HL-60 (cell line): ENCODE measurements at regions not wholly inside any gene's neighbourhood (a gene's known extent, or its start where the extent isn't known, plus 50 kb on each side); places are given as distances from the start of the nearest gene placed in this dataset.

Experiments
- DNase-seq, 2 experiments: peaks; one replicate each; pipeline ENCODE4 v3.0.0-alpha.2; 2010 to 2020; ENCODE audit warnings: low read depth in 1 of 2, low spot score in 1 of 2
- H3K27ac ChIP-seq: fragments of 250-450 bp; sonication (Bioruptor Pico); replicated peaks from 2 replicates; pipeline ENCODE4 v1.5.1; 2020; ENCODE audit warnings: mild to moderate bottlenecking, moderate library complexity
- H3K27me3 ChIP-seq: fragments of 250-450 bp; sonication (Bioruptor Pico); 2 replicates; pipeline ENCODE4 v1.5.1; 2021; ENCODE audit warnings: mild to moderate bottlenecking, moderate library complexity; ENCODE audit not compliant: insufficient read depth, poor library complexity, severe bottlenecking
- H3K4me3 ChIP-seq: replicated peaks from 2 replicates; pipeline ENCODE4 v1.5.1; 2011; ENCODE audit warnings: mild to moderate bottlenecking, control low read depth, low read length; ENCODE audit not compliant: insufficient read depth
- GABPA ChIP-seq: IDR thresholded peaks from 2 replicates; pipeline ENCODE4 v1.6.1; 2012; ENCODE audit warnings: low read depth
- POLR2AphosphoS5 ChIP-seq: IDR thresholded peaks from 2 replicates; pipeline ENCODE4 v1.6.1; 2012; ENCODE audit warnings: low read depth
- REST ChIP-seq: IDR thresholded peaks from 2 replicates; pipeline ENCODE4 v1.6.1; 2012; ENCODE audit warnings: low read depth; ENCODE audit not compliant: insufficient replicate concordance
- SPI1 ChIP-seq: IDR thresholded peaks from 2 replicates; pipeline ENCODE4 v1.6.1; 2012; ENCODE audit warnings: low read depth, mild to moderate bottlenecking, borderline replicate concordance
- TF ChIP-seq, protein P1 (sequence below): IDR thresholded peaks from one replicate; pipeline ENCODE4 v1.5.1; 2011; ENCODE audit warnings: low read length, control low read depth, inconsistent platforms; ENCODE audit not compliant: insufficient read depth

- no peaks in the 10 kb centered on the region for H3K27me3 ChIP-seq
- DNase-seq, result no peak
- TF ChIP-seq GABPA, result no peak
- TF ChIP-seq POLR2AphosphoS5, result no peak
- TF ChIP-seq REST, result no peak
- TF ChIP-seq SPI1, result no peak
- TF ChIP-seq, protein P1, sequence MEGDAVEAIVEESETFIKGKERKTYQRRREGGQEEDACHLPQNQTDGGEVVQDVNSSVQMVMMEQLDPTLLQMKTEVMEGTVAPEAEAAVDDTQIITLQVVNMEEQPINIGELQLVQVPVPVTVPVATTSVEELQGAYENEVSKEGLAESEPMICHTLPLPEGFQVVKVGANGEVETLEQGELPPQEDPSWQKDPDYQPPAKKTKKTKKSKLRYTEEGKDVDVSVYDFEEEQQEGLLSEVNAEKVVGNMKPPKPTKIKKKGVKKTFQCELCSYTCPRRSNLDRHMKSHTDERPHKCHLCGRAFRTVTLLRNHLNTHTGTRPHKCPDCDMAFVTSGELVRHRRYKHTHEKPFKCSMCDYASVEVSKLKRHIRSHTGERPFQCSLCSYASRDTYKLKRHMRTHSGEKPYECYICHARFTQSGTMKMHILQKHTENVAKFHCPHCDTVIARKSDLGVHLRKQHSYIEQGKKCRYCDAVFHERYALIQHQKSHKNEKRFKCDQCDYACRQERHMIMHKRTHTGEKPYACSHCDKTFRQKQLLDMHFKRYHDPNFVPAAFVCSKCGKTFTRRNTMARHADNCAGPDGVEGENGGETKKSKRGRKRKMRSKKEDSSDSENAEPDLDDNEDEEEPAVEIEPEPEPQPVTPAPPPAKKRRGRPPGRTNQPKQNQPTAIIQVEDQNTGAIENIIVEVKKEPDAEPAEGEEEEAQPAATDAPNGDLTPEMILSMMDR, result no peak
- H3K4me3 ChIP-seq, result no peak overlapping the region
- H3K27ac ChIP-seq, result no peak overlapping the region
These were observed 754.3 kb upstream of the GRAMD2B start for GRCh38 chr5:125668884-125669283.

GRCh38 chr5:125673359-125673950 lies 749.8 kb upstream of the GRAMD2B start:
- Histone ChIP-seq H3K27ac (no peak overlapping the region), H3K27me3 (no peaks in the 10 kb centered on the region), H3K4me3 (no peak overlapping the region)
- no peak for DNase-seq
- TF ChIP-seq REST (no peak), POLR2AphosphoS5 (no peak), SPI1 (no peak), GABPA (no peak)
- TF ChIP-seq, protein P1, result no peak

- H3K4me3 ChIP-seq, result no peak overlapping the region
- no peak overlapping the region for H3K27ac ChIP-seq
- TF ChIP-seq POLR2AphosphoS5 (no peak), SPI1 (no peak), GABPA (no peak), REST (no peak)
- TF ChIP-seq, protein P1, result no peak
- H3K27me3 ChIP-seq, result no peaks in the 10 kb centered on the region
- DNase-seq, result no peak
These were observed 743.7 kb upstream of the GRAMD2B start for GRCh38 chr5:125679522-125679921.
